GM23338 (cell line): ENCODE measurements at regions not wholly inside any gene's neighbourhood (a gene's known extent, or its start where the extent isn't known, plus 50 kb on each side); places are given as distances from the start of the nearest gene placed in this dataset.

ENCODE experiments used
- ATAC-seq: fragments of 200-7000 bp; cut with Tn5 transposase; 3 replicates; pipeline ENCODE4 v1.9.1; 2020
- DNase-seq: peaks from one replicate; pipeline ENCODE4 v3.0.0-alpha.2; 2015; ENCODE audit warnings: low spot score
- H2AFZ ChIP-seq: fragments of 200-600 bp; sonication (generic); 2 replicates; pipeline ENCODE4 v1.8.0; 2016; ENCODE audit warnings: antibody characterized with exemption, mild to moderate bottlenecking, moderate library complexity
- H3F3A ChIP-seq: fragments of 200-600 bp; sonication (generic); replicated peaks from 2 replicates; pipeline ENCODE4 v1.8.0; 2017; ENCODE audit warnings: antibody characterized with exemption, mixed run types, low read depth
- H3K27ac ChIP-seq: fragments of 200-600 bp; sonication (generic); 2 replicates; pipeline ENCODE4 v1.6.1; 2016; ENCODE audit warnings: low read depth
- H3K27me3 ChIP-seq: fragments of 200-600 bp; sonication (generic); 2 replicates; pipeline ENCODE4 v1.8.0; 2016; ENCODE audit warnings: mild to moderate bottlenecking, mixed run types, moderate library complexity; ENCODE audit not compliant: insufficient read depth
- H3K36me3 ChIP-seq: fragments of 200-600 bp; sonication (generic); 2 replicates; pipeline ENCODE4 v1.8.0; 2016; ENCODE audit warnings: mild to moderate bottlenecking; ENCODE audit not compliant: insufficient read depth
- H3K4me1 ChIP-seq: fragments of 200-600 bp; sonication (generic); 2 replicates; pipeline ENCODE4 v1.8.0; 2016; ENCODE audit warnings: mild to moderate bottlenecking, moderate library complexity; ENCODE audit not compliant: insufficient read depth
- H3K4me2 ChIP-seq: fragments of 200-600 bp; sonication (generic); 2 replicates; pipeline ENCODE4 v1.7.1; 2017; ENCODE audit warnings: mixed run types
- H3K4me3 ChIP-seq: fragments of 200-600 bp; sonication (generic); 2 replicates; pipeline ENCODE4 v1.6.1; 2016; ENCODE audit warnings: mixed run types
- H3K79me2 ChIP-seq: fragments of 200-600 bp; sonication (generic); replicated peaks from 2 replicates; pipeline ENCODE4 v1.8.0; 2017; ENCODE audit warnings: mild to moderate bottlenecking; ENCODE audit not compliant: insufficient read depth
- H3K9me2 ChIP-seq: fragments of 200-600 bp; sonication (generic); 2 replicates; pipeline ENCODE4 v1.8.0; 2017; ENCODE audit not compliant: insufficient read depth
- H4K20me1 ChIP-seq: fragments of 200-600 bp; sonication (generic); replicated peaks from 2 replicates; pipeline ENCODE4 v1.8.0; 2017; ENCODE audit warnings: mild to moderate bottlenecking; ENCODE audit not compliant: insufficient read depth
- H3K27ac Mint-ChIP-seq: 2 replicates; pipeline ENCODE4 v1.8.0; 2020; ENCODE audit warnings: inconsistent platforms, mild to moderate bottlenecking, moderate library complexity, mixed read lengths
- H3K27me3 Mint-ChIP-seq: 3 replicates; pipeline ENCODE4 v1.8.0; 2022; ENCODE audit warnings: low read depth, mild to moderate bottlenecking, moderate library complexity, mixed read lengths, inconsistent platforms; ENCODE audit not compliant: insufficient read depth, poor library complexity
- H3K36me3 Mint-ChIP-seq: 3 replicates; pipeline ENCODE4 v1.8.0; 2021; ENCODE audit warnings: low read depth, mild to moderate bottlenecking, inconsistent platforms, moderate library complexity, mixed read lengths
- H3K4me1 Mint-ChIP-seq: 3 replicates; pipeline ENCODE4 v1.8.0; 2020; ENCODE audit warnings: mild to moderate bottlenecking, inconsistent platforms, mixed read lengths
- H3K4me3 Mint-ChIP-seq: 3 replicates; pipeline ENCODE4 v1.8.0; 2021; ENCODE audit warnings: moderate library complexity, mild to moderate bottlenecking, inconsistent platforms, mixed read lengths
- H3K9me3 Mint-ChIP-seq: 3 replicates; pipeline ENCODE4 v1.8.0; 2020; ENCODE audit warnings: moderate library complexity, mild to moderate bottlenecking, inconsistent platforms, mixed read lengths
- CREB1 ChIP-seq: fragments of 250-450 bp; sonication (Bioruptor Pico); IDR thresholded peaks from 2 replicates; pipeline ENCODE4 v1.5.0; 2020; ENCODE audit warnings: low read depth, mild to moderate bottlenecking, moderate library complexity
- EZH2 ChIP-seq: fragments of 200-600 bp; sonication (generic); IDR thresholded peaks from one replicate; pipeline ENCODE4 v1.8.0; 2017; ENCODE audit warnings: antibody characterized with exemption, mild to moderate bottlenecking, low read depth; ENCODE audit not compliant: unreplicated experiment
- EZH2phosphoT487 ChIP-seq: fragments of 200-600 bp; sonication (generic); IDR thresholded peaks from one replicate; pipeline ENCODE4 v1.8.1; 2018; ENCODE audit warnings: antibody characterized with exemption; ENCODE audit not compliant: unreplicated experiment
- JUNB ChIP-seq: IDR thresholded peaks from one replicate; pipeline ENCODE4 v1.6.1; 2016; ENCODE audit warnings: antibody characterized with exemption; ENCODE audit not compliant: unreplicated experiment
- NANOG ChIP-seq: IDR thresholded peaks from 2 replicates; pipeline ENCODE4 v1.6.1; 2016; ENCODE audit warnings: antibody characterized with exemption, borderline replicate concordance
- POLR2AphosphoS5 ChIP-seq: IDR thresholded peaks from 2 replicates; pipeline ENCODE4 v1.6.1; 2016; ENCODE audit warnings: antibody characterized with exemption, low read depth
- STAT1 ChIP-seq: IDR thresholded peaks from one replicate; pipeline ENCODE4 v1.6.1; 2016; ENCODE audit warnings: antibody characterized with exemption; ENCODE audit not compliant: unreplicated experiment
- ZNF114 ChIP-seq: fragments of 250-450 bp; sonication (Bioruptor Pico); IDR thresholded peaks from 2 replicates; pipeline ENCODE4 v1.5.0; 2020; ENCODE audit warnings: mild to moderate bottlenecking, moderate library complexity
- ZNF331 ChIP-seq: fragments of 250-450 bp; sonication (Bioruptor Pico); IDR thresholded peaks from 2 replicates; pipeline ENCODE4 v1.5.0; 2020; ENCODE audit warnings: low read depth, mild to moderate bottlenecking, moderate library complexity
- TF ChIP-seq, protein P1 (sequence below): IDR thresholded peaks from 2 replicates; pipeline ENCODE4 v1.6.1; 2016; ENCODE audit warnings: antibody characterized with exemption
- TF ChIP-seq, protein P2 (sequence below): IDR thresholded peaks from one replicate; pipeline ENCODE4 v1.6.1; 2018; ENCODE audit warnings: antibody characterized with exemption; ENCODE audit not compliant: unreplicated experiment
- TF ChIP-seq, protein P3 (sequence below), 2 experiments: fragments of 200-600 bp in 1 of 2; sonication (generic) in 1 of 2; conservative IDR thresholded peaks; 2 replicates each; pipeline versions ENCODE4 v1.5.1 to v1.6.1; 2016 to 2017; ENCODE audit warnings: antibody characterized with exemption in 2 of 2, low read depth in 2 of 2, mild to moderate bottlenecking in 2 of 2, moderate library complexity in 1 of 2
- TF ChIP-seq, protein P4 (sequence below): fragments of 250-450 bp; sonication (Bioruptor Pico); IDR thresholded peaks from 2 replicates; pipeline ENCODE4 v1.5.0; 2020; ENCODE audit warnings: mild to moderate bottlenecking, moderate library complexity

DNA sequence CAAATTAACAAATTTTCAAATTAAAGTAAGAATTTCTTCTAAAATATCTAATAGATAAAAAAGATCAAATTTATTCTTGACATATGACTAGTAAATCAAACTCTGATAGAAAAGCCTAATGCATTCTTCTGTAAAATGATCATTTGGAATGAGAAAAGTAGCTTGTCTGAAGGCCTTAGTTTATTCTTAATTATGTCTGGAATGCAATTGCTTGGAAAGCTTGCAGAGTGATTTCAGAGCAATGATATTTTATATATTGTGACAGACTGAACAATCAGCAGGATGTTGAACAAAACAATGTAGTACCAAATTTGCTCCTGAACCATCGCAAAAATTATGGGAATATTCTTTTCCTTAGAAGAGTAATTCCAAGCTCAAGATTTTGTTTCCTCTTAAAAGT lies 789.6 kb upstream of the NOVA1 start:
- Mint-ChIP-seq H3K4me3 (no peak overlapping the region), H3K27ac (no peak overlapping the region), H3K36me3 (no peaks in the 10 kb centered on the region), H3K4me1 (no peaks in the 10 kb centered on the region), H3K9me3 (no peaks in the 10 kb centered on the region), H3K27me3 (no peaks in the 10 kb centered on the region)
- Histone ChIP-seq H3K36me3 (no peaks in the 10 kb centered on the region), H3K4me1 (no peaks in the 10 kb centered on the region), H3K9me2 (no peaks in the 10 kb centered on the region), H3K79me2 (no peaks in the 10 kb centered on the region), H2AFZ (no peak overlapping the region), H3F3A (no peaks in the 10 kb centered on the region), H3K4me2 (no peak overlapping the region), H3K27me3 (no peaks in the 10 kb centered on the region), H3K27ac (no peak overlapping the region), H3K4me3 (no peak overlapping the region), H4K20me1 (no peaks in the 10 kb centered on the region)
- ATAC-seq (no peak), DNase-seq (no peak)
- no peak for TF ChIP-seq ZNF331 (CRISPR knock-in tag)
- no peak for TF ChIP-seq ZNF114
- TF ChIP-seq, protein P1, sequence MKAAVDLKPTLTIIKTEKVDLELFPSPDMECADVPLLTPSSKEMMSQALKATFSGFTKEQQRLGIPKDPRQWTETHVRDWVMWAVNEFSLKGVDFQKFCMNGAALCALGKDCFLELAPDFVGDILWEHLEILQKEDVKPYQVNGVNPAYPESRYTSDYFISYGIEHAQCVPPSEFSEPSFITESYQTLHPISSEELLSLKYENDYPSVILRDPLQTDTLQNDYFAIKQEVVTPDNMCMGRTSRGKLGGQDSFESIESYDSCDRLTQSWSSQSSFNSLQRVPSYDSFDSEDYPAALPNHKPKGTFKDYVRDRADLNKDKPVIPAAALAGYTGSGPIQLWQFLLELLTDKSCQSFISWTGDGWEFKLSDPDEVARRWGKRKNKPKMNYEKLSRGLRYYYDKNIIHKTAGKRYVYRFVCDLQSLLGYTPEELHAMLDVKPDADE: no peak
- no peak for TF ChIP-seq CREB1 (CRISPR knock-in tag)
- TF ChIP-seq STAT1: no peak
- no peak for TF ChIP-seq NANOG
- TF ChIP-seq EZH2: no peak
- TF ChIP-seq, protein P2, sequence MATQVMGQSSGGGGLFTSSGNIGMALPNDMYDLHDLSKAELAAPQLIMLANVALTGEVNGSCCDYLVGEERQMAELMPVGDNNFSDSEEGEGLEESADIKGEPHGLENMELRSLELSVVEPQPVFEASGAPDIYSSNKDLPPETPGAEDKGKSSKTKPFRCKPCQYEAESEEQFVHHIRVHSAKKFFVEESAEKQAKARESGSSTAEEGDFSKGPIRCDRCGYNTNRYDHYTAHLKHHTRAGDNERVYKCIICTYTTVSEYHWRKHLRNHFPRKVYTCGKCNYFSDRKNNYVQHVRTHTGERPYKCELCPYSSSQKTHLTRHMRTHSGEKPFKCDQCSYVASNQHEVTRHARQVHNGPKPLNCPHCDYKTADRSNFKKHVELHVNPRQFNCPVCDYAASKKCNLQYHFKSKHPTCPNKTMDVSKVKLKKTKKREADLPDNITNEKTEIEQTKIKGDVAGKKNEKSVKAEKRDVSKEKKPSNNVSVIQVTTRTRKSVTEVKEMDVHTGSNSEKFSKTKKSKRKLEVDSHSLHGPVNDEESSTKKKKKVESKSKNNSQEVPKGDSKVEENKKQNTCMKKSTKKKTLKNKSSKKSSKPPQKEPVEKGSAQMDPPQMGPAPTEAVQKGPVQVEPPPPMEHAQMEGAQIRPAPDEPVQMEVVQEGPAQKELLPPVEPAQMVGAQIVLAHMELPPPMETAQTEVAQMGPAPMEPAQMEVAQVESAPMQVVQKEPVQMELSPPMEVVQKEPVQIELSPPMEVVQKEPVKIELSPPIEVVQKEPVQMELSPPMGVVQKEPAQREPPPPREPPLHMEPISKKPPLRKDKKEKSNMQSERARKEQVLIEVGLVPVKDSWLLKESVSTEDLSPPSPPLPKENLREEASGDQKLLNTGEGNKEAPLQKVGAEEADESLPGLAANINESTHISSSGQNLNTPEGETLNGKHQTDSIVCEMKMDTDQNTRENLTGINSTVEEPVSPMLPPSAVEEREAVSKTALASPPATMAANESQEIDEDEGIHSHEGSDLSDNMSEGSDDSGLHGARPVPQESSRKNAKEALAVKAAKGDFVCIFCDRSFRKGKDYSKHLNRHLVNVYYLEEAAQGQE: no peak
- TF ChIP-seq, protein P3, sequence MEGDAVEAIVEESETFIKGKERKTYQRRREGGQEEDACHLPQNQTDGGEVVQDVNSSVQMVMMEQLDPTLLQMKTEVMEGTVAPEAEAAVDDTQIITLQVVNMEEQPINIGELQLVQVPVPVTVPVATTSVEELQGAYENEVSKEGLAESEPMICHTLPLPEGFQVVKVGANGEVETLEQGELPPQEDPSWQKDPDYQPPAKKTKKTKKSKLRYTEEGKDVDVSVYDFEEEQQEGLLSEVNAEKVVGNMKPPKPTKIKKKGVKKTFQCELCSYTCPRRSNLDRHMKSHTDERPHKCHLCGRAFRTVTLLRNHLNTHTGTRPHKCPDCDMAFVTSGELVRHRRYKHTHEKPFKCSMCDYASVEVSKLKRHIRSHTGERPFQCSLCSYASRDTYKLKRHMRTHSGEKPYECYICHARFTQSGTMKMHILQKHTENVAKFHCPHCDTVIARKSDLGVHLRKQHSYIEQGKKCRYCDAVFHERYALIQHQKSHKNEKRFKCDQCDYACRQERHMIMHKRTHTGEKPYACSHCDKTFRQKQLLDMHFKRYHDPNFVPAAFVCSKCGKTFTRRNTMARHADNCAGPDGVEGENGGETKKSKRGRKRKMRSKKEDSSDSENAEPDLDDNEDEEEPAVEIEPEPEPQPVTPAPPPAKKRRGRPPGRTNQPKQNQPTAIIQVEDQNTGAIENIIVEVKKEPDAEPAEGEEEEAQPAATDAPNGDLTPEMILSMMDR (conservative IDR thresholded peaks at IDR 0.05; ENCODE audit: low read depth in 2 of 2): no peak
- TF ChIP-seq JUNB: no peak
- no peak for TF ChIP-seq POLR2AphosphoS5
- TF ChIP-seq, protein P4, sequence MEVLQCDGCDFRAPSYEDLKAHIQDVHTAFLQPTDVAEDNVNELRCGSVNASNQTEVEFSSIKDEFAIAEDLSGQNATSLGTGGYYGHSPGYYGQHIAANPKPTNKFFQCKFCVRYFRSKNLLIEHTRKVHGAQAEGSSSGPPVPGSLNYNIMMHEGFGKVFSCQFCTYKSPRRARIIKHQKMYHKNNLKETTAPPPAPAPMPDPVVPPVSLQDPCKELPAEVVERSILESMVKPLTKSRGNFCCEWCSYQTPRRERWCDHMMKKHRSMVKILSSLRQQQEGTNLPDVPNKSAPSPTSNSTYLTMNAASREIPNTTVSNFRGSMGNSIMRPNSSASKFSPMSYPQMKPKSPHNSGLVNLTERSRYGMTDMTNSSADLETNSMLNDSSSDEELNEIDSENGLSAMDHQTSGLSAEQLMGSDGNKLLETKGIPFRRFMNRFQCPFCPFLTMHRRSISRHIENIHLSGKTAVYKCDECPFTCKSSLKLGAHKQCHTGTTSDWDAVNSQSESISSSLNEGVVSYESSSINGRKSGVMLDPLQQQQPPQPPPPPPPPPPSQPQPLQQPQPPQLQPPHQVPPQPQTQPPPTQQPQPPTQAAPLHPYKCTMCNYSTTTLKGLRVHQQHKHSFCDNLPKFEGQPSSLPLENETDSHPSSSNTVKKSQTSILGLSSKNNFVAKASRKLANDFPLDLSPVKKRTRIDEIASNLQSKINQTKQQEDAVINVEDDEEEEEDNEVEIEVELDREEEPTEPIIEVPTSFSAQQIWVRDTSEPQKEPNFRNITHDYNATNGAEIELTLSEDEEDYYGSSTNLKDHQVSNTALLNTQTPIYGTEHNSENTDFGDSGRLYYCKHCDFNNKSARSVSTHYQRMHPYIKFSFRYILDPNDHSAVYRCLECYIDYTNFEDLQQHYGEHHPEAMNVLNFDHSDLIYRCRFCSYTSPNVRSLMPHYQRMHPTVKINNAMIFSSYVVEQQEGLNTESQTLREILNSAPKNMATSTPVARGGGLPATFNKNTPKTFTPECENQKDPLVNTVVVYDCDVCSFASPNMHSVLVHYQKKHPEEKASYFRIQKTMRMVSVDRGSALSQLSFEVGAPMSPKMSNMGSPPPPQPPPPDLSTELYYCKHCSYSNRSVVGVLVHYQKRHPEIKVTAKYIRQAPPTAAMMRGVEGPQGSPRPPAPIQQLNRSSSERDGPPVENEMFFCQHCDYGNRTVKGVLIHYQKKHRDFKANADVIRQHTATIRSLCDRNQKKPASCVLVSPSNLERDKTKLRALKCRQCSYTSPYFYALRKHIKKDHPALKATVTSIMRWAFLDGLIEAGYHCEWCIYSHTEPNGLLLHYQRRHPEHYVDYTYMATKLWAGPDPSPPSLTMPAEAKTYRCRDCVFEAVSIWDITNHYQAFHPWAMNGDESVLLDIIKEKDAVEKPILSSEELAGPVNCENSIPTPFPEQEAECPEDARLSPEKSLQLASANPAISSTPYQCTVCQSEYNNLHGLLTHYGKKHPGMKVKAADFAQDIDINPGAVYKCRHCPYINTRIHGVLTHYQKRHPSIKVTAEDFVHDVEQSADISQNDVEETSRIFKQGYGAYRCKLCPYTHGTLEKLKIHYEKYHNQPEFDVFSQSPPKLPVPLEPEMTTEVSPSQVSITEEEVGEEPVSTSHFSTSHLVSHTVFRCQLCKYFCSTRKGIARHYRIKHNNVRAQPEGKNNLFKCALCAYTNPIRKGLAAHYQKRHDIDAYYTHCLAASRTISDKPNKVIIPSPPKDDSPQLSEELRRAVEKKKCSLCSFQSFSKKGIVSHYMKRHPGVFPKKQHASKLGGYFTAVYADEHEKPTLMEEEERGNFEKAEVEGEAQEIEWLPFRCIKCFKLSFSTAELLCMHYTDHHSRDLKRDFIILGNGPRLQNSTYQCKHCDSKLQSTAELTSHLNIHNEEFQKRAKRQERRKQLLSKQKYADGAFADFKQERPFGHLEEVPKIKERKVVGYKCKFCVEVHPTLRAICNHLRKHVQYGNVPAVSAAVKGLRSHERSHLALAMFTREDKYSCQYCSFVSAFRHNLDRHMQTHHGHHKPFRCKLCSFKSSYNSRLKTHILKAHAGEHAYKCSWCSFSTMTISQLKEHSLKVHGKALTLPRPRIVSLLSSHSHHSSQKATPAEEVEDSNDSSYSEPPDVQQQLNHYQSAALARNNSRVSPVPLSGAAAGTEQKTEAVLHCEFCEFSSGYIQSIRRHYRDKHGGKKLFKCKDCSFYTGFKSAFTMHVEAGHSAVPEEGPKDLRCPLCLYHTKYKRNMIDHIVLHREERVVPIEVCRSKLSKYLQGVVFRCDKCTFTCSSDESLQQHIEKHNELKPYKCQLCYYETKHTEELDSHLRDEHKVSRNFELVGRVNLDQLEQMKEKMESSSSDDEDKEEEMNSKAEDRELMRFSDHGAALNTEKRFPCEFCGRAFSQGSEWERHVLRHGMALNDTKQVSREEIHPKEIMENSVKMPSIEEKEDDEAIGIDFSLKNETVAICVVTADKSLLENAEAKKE (CRISPR knock-in tag): no peak
- TF ChIP-seq EZH2phosphoT487: no peak
